C4-2B (cell line): ENCODE measurements at regions not wholly inside any gene's neighbourhood (a gene's known extent, or its start where the extent isn't known, plus 50 kb on each side); places are given as distances from the start of the nearest gene placed in this dataset.

ENCODE experiments used
- ZFX ChIP-seq: fragments of 450-650 bp; IDR thresholded peaks from 2 replicates; pipeline ENCODE4 v1.6.1; 2017
- TF ChIP-seq, protein P1 (sequence below): fragments of 450-650 bp; conservative IDR thresholded peaks from 2 replicates; pipeline ENCODE4 v1.5.1; 2017; ENCODE audit warnings: mild to moderate bottlenecking

DNA sequence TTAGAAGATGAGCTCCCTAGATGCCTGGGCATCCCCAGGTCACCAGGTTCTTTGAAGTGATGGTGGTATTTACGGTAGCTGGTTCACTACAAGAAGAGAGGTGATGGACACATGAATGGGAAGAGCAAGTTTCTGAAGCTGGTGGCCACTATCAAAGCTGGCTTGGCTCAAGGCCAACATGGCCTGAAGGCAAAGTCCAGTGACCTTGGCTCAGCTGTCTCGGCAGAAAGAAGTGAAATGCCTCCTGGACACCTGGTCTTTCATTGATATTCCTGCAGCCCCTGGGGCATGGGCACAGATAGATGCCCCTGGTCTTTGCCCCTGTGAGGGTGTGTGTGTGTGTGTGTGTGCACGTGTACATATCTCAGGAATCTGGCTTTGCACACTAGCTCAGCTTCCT lies 441.8 kb upstream of the TMPO start:
- TF ChIP-seq, protein P1, sequence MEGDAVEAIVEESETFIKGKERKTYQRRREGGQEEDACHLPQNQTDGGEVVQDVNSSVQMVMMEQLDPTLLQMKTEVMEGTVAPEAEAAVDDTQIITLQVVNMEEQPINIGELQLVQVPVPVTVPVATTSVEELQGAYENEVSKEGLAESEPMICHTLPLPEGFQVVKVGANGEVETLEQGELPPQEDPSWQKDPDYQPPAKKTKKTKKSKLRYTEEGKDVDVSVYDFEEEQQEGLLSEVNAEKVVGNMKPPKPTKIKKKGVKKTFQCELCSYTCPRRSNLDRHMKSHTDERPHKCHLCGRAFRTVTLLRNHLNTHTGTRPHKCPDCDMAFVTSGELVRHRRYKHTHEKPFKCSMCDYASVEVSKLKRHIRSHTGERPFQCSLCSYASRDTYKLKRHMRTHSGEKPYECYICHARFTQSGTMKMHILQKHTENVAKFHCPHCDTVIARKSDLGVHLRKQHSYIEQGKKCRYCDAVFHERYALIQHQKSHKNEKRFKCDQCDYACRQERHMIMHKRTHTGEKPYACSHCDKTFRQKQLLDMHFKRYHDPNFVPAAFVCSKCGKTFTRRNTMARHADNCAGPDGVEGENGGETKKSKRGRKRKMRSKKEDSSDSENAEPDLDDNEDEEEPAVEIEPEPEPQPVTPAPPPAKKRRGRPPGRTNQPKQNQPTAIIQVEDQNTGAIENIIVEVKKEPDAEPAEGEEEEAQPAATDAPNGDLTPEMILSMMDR = no peak
- no peak for TF ChIP-seq ZFX
